ENCODE measurements at regions not wholly inside any gene's neighbourhood (a gene's known extent, or its start where the extent isn't known, plus 50 kb on each side); places are given as distances from the start of the nearest gene placed in this dataset.

GRCh38 chr5:30918171-30918570 is 275.3 kb upstream of the CDH6 start:
- peak; percentile 70 for DNase-seq (ENCODE audit: low read depth)
- no peak overlapping the region for H3K4me3 ChIP-seq (ENCODE audit: low read depth, low read length)
- FAIRE-seq, result no peak

DNA sequence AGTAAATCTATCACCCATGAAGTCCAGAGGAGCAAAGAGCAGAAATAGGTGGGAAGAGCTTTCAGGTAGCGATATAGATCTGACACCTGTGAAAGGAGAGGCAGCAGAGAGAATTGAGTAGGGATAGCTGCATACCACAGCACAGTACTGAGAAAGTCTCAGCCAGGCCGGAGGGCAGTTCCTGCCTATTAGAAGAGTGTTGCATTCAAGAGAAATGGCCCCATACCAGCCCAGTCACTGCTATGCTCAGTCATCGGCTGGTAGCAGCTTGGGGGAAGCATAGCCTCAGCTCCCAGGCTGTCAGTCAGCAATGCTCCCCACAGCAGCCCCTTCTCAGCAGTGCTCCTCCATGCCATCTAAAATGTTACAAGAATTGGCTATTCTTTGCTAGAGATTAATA is 285.1 kb upstream of the CDH6 start:
- Histone ChIP-seq H3K36me3 (ENCODE audit: control insufficient read depth, insufficient read depth, low read length) (no peaks in the 10 kb centered on the region), H3K27me3 (ENCODE audit: control insufficient read depth, insufficient read depth, low read length) (no peaks in the 10 kb centered on the region), H3K4me3 (ENCODE audit: low read depth, low read length) (no peak overlapping the region)
- DNase-seq (ENCODE audit: low read depth), result no peak
- TF ChIP-seq, protein P1, sequence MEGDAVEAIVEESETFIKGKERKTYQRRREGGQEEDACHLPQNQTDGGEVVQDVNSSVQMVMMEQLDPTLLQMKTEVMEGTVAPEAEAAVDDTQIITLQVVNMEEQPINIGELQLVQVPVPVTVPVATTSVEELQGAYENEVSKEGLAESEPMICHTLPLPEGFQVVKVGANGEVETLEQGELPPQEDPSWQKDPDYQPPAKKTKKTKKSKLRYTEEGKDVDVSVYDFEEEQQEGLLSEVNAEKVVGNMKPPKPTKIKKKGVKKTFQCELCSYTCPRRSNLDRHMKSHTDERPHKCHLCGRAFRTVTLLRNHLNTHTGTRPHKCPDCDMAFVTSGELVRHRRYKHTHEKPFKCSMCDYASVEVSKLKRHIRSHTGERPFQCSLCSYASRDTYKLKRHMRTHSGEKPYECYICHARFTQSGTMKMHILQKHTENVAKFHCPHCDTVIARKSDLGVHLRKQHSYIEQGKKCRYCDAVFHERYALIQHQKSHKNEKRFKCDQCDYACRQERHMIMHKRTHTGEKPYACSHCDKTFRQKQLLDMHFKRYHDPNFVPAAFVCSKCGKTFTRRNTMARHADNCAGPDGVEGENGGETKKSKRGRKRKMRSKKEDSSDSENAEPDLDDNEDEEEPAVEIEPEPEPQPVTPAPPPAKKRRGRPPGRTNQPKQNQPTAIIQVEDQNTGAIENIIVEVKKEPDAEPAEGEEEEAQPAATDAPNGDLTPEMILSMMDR (IDR thresholded peaks at IDR 0.05; ENCODE audit: insufficient read depth, low read length, severe bottlenecking), result no peak
- FAIRE-seq, result no peak

More at GRCh38 chr5:30918171-30918570, 275.3 kb upstream of the CDH6 start:
- TF ChIP-seq, protein P1 (IDR thresholded peaks at IDR 0.05; ENCODE audit: insufficient read depth, low read length, severe bottlenecking), result no peak
- H3K27me3 ChIP-seq (ENCODE audit: control insufficient read depth, insufficient read depth, low read length), result no peaks in the 10 kb centered on the region
- no peaks in the 10 kb centered on the region for H3K36me3 ChIP-seq (ENCODE audit: control insufficient read depth, insufficient read depth, low read length)

- FAIRE-seq (no peak), DNase-seq (ENCODE audit: low read depth) (no peak)
- H3K27me3 ChIP-seq (ENCODE audit: control insufficient read depth, insufficient read depth, low read length), result no peaks in the 10 kb centered on the region
- TF ChIP-seq, protein P1 (IDR thresholded peaks at IDR 0.05; ENCODE audit: insufficient read depth, low read length, severe bottlenecking), result no peak
- no peaks in the 10 kb centered on the region for H3K36me3 ChIP-seq (ENCODE audit: control insufficient read depth, insufficient read depth, low read length)
- no peak overlapping the region for H3K4me3 ChIP-seq (ENCODE audit: low read depth, low read length)
Measured at GRCh38 chr5:30900367-30900766, 293.1 kb upstream of the CDH6 start.

GRCh38 chr5:30894811-30895210 is 298.7 kb upstream of the CDH6 start:
- peak; percentile 65 for DNase-seq (ENCODE audit: low read depth)
- no peaks in the 10 kb centered on the region for H3K36me3 ChIP-seq (ENCODE audit: control insufficient read depth, insufficient read depth, low read length)
- H3K27me3 ChIP-seq (ENCODE audit: control insufficient read depth, insufficient read depth, low read length), result no peaks in the 10 kb centered on the region
- H3K4me3 ChIP-seq (ENCODE audit: low read depth, low read length), result no peak overlapping the region
- FAIRE-seq, result no peak
- TF ChIP-seq, protein P1 (IDR thresholded peaks at IDR 0.05; ENCODE audit: insufficient read depth, low read length, severe bottlenecking), result no peak

DNA sequence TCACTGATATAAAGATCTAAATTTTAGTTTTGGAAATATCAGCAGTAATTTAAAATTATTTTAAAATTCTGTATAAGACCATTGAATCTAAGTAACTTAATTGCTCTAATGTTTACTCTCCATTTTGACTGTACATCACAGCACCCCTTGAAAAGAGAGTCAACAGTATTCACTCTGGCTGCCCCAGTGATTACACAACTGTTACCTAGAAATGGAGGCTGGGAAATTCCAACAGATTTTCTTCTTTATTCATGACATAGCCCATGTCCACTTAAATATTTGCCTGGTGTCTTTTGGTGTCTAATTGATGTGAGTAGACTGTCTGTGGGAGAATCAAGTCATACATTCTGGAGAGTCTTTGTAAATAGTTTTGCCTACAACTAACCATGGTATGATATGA is 301.8 kb upstream of the CDH6 start:
- FAIRE-seq, result no peak
- H3K36me3 ChIP-seq (ENCODE audit: control insufficient read depth, insufficient read depth, low read length), result no peaks in the 10 kb centered on the region
- no peaks in the 10 kb centered on the region for H3K27me3 ChIP-seq (ENCODE audit: control insufficient read depth, insufficient read depth, low read length)
- TF ChIP-seq, protein P1 (IDR thresholded peaks at IDR 0.05; ENCODE audit: insufficient read depth, low read length, severe bottlenecking), result no peak
- no peak for DNase-seq (ENCODE audit: low read depth)
- no peak overlapping the region for H3K4me3 ChIP-seq (ENCODE audit: low read depth, low read length)

- Histone ChIP-seq H3K27me3 (ENCODE audit: control insufficient read depth, insufficient read depth, low read length) (no peaks in the 10 kb centered on the region), H3K4me3 (ENCODE audit: low read depth, low read length) (no peak overlapping the region), H3K36me3 (ENCODE audit: control insufficient read depth, insufficient read depth, low read length) (no peaks in the 10 kb centered on the region)
- TF ChIP-seq, protein P1 (IDR thresholded peaks at IDR 0.05; ENCODE audit: insufficient read depth, low read length, severe bottlenecking), result no peak
- no peak for DNase-seq (ENCODE audit: low read depth)
- no peak for FAIRE-seq
Measured at GRCh38 chr5:30890377-30890776, 303.1 kb upstream of the CDH6 start.
